ENCODE measurements at regions not wholly inside any gene's neighbourhood (a gene's known extent, or its start where the extent isn't known, plus 50 kb on each side); places are given as distances from the start of the nearest gene placed in this dataset.
"Not testable (repeated sequence)": the region's sequence is repeated elsewhere in the genome, so short reads cannot be mapped to it uniquely, and the experiment has no call there.

DNA sequence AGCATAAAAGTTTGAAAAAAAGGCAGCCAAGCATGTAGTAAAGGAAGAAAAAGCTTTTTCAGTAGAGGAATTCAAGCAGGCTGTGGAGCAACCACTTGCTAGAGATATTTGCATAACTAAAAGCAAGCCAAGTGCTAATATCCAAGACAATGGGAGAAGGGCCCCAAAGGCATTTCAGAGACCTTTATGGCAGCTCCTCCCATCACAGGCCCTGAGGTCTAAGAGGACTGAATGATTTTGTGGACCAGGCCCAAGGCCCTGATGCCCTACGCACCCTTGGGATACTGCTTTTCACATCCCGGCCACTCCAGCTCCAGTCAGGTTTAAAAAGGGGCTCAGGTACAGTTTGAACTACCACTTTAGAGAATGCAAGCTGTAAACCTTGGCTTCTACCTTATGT, 261.7 kb upstream of the SEMA3C start:
- no peak for DNase-seq (ENCODE audit: low spot score)

DNA sequence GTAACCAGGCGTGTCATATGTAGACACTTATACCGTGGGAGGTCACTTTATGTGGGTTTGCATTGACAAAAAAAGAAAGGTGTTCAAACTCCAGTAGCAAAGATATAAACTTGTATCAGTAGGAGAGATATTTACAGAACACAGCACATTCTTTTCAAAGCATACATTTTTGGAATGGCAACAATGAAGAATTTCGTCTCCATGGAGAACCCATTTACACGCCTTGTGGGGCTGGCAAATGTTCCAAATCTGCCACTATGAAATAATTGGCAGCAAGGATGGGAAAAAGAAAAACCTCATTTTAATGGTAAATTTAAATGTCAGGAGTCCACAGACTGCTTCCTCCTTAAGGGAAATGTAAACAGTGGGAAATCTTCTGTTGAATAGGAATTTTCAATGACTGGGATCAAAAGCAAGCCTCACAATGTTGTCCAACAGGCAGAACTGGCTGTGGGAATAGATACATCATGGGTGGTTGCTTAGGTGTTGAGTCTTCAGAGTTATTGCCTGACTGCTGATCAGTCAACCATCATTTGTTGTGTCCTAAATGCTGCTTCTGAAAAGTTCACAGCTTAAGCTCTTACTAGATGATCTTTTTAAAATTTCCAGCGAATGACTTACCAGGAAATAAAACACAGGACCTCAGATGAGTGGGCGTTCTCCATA, 256.6 kb upstream of the SEMA3C start:
- DNase-seq (ENCODE audit: low spot score): no peak

DNA sequence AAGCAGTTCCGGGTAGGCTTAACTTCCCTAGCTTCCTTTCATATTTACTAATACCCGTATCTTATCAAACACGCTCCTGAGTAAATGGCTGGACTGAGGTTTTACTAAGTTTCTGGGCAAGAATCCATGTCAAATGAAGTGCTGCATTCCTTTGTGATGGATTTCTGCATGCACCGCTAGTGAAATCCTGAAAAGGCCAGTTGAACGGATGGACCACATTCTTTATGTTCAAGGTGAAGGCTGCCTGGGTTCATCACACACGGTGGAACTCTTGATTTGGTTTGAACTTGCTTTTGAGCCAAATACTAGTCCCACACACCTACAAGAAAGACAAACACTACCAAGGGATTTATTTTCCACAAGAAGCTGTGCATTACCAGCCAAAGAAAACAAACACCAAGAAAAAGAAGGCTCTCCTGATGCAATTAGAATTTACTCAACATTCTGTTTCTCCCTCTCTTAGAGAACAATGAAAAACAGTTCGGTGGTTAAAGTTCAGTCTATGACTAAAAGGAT, 255.0 kb upstream of the SEMA3C start:
- DNase-seq (ENCODE audit: low spot score): peak; percentile 16

DNA sequence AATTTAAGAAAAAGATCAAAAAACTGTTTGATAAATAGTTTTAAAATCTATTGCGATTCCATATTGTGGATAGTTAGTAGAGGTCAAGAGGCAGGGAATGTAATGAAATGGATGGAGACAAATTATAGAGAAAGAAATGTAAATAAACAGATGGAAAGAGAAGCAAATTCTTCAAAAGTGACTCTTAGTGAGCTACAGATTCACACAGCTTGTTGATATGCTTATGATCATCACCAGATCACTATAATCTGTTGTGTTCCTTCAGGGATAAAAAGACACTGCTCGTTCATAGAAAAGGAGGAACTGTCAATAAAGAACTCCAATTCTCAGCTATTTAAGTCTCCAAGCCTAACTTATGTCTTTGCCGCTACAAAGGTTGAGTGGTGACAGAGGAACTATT, 251.4 kb upstream of the SEMA3C start:
- DNase-seq (ENCODE audit: low spot score): no peak

DNA sequence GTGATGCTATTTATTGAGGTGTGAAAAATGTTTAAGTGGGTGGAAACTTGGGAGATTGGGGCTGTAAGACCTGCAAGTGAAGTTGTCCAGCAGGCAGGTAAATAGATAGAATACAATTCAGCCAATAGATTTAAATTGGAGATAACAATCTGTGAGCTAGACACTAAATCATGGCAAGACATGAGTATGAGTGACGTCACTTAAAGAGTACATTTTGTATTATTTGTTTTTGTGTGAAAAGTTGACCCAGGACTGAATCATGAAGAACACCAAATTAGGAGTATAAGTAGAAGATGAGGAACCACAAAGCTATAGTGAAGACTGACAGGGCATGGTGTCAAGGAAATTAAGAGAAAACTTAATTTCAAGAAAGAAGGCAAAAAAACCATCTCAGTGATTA, 249.1 kb upstream of the SEMA3C start:
- no peak for DNase-seq (ENCODE audit: low spot score)

DNA sequence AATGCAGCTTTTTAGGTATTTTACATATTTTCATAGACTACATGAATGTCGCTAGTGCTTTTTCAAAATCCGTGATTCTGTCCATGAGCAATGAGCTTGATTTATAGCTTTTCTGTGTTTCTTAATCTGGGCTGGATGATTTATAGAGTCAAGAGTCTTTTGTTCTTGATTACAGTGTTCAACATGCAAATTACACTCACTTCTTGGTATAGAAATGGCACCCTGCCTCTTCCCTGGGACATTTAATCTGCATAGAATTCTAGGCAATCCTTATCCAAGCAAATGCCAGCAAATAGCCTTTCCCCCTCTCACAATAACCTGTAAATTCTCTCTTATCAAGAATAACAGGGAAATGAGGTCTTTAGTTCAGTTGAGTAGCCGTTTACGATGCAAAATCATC, 246.2 kb upstream of the SEMA3C start:
- no peak for DNase-seq (ENCODE audit: low spot score)

DNA sequence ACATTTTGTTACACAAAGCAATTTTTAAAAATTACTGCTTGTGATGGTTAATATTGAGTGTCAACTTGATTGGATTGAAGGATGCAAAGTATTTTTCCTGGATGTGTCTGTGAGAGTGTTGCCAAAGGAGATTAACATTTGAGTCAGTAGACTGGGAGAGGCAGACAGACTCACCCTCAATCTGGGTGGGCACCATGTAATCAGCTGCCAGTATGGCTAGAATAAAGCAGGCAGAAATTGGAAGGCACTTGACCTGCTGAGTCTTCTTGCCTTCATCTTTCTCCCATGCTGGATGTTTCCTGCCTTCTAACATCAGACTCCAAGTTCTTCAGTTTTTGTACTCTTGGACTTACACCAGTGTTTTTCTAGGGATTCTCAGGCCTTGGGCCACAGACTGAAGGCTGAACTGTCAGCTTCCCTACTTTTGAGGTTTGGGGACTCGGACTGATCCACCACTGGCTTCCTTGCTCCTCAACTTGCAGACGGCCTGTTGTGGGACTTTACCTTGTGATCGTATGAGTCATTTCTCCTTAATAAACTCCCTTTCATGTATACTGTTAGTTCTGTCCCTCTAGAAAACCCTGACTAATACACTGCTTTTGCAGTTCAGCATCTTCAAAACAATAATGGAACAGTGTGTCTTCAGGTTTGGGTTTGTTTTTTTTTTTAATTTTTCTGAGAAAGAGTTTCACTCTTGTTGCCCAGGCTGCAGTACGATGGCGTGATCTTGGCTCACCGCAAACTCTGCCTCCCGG, 244.1 kb upstream of the SEMA3C start:
- DNase-seq (ENCODE audit: low spot score): no peak

DNA sequence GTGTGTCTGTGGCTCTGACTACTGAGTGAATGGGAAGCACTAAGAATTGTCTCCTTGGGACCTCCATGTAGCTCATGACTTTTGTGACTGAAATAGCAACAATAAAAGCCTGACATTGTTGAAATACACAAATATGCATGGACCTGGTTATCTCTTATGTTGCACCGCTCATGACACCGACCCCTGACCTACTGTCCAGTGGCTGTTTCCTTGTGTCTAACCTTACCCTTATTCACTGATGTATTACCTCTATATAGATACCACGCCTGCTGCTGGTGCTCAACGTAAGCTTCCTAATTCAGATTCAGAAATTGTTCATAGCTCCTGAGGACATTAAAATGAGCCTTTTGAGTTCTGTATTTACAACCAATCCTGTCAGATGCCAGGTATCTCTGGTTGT, 243.4 kb upstream of the SEMA3C start:
- no peak for DNase-seq (ENCODE audit: low spot score)

DNA sequence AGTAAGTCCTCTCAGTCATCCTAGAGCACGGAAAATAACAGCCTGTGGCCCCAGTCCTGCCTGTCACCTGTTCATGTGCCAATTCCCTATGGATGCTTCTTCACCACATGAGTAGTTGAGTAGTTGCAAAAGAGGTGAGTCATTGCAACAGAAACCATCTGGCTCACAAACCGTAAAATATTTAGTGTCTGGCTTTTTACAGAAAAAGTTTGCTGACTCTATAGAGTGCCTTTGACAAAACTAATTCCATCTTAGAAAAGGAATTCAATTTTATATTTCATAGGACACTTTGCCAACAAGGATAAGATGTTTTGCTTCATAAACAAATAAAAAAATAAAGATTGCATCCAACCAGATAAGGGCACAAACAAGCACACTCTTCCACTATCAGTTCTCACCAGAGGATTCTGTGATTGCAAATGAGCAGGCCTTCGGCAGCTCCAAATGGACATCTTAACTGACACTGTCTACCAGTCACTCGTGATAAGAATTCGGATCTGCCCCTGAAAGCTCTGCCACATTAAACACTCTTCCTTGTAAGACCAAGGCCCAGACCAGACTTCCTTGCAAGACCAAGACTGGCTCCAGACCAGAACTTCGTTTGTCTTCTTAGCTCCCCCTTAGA, 242.7 kb upstream of the SEMA3C start:
- DNase-seq (ENCODE audit: low spot score): peak; percentile 89

DNA sequence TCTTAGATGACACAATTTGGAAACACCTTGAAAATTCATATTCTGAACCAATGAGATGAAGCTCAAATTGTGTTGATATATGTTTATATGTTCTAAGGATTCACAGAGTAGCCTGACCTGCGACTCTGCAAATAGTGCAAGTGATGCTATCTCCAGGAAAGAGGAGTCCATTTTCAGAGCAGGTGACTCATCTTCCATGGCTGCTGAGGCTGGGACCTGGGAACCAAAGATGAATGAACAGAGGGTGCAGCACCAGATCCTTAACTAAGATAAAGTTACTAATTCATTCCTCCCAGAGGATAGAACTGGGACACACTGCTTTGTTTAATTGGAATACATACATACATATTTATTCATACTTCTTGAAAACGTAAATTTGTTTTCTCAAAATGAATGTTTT, 240.6 kb upstream of the SEMA3C start:
- no peak for DNase-seq (ENCODE audit: low spot score)

DNA sequence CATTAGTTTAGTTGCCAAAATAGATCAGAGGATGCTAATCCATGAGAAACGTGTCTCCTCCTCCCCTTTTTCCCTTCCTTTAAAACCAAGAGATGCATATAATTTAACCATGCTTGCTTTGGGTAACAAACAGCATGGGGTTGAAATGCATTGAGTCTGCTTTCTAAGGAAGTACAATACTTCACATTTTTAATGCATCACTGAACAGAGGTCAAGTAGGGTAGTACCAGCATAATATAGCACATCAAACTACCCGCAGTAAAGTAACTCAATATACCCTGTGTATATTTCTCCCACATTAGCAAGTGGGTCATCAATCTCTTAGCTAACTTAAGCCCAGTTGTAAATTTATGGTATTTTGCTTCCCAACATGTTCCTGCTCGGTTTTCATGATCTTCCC, 239.3 kb upstream of the SEMA3C start:
- DNase-seq (ENCODE audit: low spot score): no peak

DNA sequence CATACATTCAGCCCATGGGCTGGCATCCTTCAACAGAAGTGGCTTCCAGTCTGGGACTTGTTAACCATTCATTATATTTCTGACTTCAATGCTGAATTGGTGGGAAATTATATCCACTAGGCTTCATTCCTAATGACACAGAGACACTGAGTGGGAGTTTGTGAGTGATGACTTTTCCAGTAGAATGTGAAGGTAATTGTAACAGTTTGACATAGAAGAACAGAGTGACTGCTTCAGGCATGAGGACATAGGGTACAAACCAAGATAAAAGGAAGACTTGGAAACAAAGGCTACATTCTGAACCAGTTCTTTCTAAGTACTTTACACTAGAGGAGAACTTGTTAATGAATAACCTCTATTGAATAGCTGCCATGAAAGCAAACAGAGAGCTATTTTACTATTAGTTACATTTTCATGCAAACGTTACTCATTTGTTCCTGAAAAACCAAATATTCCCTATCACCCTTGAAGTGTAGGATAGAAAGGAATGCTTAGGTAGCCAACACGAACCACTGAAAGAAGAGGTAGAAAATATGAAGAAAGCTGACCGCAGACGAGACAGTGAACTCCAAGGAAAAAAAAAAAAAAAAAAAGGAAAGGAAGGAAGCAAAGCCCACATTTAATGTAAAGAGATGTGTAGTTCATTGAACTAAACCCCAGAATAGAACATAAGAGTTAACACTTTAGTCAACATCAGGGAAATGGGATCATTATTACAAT, 237.0 kb upstream of the SEMA3C start:
- DNase-seq (ENCODE audit: low spot score): no peak

DNA sequence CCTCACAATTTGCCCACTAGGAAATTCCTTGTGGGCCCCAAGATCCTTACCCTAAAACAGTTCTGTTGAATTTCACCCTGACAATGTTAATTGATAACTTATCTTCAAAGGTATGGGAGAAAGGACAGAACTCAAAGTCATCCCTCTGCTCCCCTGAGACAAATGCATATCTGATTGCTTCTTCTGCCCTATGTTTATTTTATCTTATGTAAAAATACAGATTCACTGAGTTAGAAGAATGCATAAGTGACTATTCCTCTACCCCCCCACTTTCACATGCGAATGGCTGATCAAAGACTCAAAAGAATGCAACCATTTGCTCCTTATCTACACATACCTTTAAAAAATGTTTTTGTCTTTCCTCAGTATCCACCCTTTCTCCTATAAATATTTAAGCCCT, 235.7 kb upstream of the SEMA3C start:
- no peak for DNase-seq (ENCODE audit: low spot score)

DNA sequence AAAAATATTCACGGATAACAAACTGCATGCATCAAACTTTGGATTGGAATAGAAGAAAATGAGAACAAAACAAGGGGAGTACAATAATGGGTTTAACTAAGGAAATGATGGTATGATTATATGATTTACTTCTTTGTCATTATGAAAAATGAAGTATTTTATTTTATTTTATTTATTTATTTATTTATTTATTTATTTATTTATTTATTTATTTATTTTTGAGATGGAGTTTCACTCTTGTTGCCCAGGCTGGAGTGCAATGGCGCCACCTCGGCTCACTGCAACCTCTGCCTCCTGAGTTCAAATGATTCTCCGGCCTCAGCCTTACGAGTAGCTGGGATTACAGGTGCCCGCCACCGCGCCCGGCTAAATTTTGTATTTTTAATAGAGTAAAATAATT, 234.1 kb upstream of the SEMA3C start:
- DNase-seq (ENCODE audit: low spot score): not testable (repeated sequence)

DNA sequence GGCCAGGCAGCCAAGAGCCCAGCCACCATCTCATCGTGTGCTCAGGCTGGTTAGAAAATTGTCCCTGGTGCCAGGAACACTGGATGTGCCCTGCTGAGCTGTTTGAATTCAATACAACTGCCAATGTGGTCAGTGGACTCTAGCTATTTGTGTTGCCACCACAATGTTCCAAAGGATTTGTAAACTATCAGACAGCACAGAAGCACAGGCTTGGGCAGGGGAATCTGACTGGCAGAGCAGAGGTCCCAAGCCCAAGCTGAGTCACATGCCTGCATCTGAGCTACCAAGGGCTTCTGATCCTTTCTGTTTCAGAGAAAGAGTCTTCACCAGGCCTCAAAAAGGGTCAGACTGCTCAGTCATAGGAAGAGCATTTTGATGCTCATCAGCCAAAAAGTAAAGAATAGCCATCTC, 232.1 kb upstream of the SEMA3C start:
- DNase-seq (ENCODE audit: low spot score): peak; percentile 14

DNA sequence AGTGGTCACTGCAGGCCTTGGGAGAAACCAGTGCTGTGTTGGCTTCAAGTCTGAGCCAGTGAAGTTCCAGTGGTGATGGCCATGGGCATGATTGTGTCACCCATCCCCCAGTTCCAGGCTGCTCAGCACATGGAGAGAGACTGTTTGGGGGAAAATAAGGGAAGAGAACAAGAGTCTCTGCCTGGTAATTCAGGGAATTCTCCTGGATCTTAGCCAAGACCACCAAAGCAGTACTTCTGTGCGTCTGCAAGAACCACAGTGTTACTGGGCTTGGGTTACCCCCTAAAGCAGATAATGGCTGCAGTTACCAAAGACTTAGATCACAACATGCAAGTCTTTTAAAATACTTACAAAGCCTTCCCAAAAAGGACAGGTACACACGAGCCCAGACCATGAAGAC, 225.0 kb upstream of the SEMA3C start:
- DNase-seq (ENCODE audit: low spot score): no peak

DNA sequence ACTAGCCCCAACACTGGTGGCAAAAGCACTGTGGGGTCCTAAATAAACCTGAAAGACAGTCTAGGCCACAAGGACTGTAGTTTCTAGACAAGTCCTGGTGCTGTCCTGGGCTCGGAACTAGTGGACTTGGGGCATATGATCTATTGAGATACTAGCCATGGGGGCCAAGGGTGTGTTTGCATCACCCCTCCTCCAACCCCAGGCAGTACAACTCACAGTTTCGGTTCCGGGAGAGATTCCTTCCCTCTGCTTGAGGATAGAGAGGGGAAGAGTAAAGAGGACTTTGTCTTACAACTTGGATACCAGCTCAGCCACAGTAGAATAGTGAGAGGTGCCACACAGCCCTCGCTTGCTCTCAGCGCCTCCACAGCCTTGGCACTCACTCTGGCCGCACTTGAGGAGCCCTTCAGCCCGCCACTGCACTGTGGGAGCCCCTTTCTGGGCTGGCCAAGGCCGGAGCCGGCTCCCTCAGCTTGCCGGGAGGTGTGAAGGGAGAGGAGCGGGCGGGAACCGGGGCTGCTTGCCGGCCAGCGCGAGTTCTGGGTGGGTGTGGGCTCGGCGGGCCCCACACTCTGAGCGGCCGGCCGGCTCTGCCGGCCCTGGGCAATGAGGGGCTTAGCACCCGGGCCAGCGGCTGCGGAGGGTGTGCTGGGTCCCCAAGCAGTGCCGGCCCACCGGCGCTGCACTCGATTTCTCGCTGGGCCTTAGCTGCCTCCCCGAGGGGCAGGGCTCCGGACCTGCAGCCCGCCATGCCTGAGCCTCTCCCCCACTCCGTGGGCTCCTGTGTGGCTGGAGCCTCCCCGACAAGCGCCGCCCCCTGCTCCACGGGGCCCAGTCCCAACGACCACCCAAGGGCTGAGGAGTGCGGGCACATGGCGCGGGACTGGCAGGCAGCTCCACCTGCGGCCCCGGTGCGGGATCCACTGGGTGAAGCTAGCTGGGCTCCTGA, 222.7 kb upstream of the SEMA3C start:
- DNase-seq (ENCODE audit: low spot score): not testable (repeated sequence)

DNA sequence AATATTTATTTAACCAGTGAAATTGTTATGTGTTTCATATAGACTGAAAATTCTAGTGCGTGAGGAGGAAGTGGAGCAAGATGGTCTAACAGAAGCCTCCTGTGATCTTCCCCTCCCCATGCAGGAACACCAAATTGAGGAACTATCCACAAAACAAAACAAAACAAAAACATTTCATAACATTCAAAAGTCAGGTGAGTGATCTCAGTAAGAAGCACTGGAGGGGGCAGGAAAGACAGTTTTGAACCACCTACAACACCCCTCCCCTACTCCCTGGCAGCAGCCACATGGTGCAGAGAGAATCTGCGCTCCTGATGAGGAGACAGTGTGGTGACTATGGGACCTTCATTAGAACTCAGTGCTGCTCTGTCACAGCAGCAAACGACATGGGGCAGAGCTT, 221.9 kb upstream of the SEMA3C start:
- DNase-seq (ENCODE audit: low spot score): no peak

DNA sequence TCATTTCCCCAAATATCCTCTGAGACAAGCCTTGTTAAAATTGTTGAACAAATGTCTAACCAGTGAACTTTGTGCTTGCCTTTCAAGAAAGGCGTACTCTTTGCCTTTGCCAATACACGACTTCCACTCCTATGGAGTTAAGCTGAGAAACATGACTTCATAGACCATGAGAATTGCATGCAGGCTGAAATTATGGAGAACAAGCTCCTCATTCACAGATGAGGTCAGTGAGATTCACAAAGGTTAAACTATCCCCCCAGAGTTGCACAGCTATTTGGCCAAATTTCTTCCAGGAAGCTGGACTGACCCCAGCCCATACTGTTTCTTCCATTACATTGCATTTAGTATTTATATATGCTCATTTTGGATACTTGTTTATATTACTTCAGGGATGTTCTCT, 221.4 kb upstream of the SEMA3C start:
- DNase-seq (ENCODE audit: low spot score): no peak

DNA sequence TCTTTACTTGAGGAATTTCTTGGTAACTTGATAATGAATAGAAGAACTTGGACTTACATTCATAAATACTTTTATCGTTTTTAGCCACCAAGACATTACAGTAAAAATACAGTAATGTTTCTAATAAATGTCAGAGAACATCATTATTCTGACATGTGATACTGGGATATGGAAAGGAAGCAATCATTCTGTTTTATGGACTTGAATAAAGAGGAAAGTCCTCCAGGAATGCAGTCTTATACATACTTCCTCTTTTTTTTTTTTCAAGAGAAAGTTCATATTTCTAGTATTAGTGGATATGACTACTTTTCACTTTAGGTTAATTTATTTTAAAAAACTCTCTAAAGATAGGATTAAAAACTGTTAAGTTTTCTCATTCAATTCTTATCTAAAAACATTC, 220.0 kb upstream of the SEMA3C start:
- DNase-seq (ENCODE audit: low spot score): no peak

DNA sequence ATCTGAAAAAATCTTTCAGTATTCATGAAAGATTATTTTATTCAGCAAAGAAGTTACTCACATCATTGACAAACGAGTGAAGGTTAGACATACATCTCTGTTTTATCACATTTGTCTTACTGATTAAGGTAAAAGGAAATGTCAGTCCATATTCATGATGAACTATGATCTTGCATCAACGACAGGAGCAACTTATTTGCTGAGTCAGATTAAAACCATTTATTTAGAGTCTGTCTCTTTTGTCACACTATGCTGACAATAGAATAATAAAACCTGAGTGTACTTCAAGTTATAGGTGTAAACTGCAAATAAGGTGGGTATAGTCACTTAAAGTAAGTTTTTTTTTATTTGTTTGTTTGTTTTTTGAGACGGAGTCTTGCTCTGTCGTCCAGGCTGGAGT, 216.5 kb upstream of the SEMA3C start:
- no peak for DNase-seq (ENCODE audit: low spot score)
